DMS 273 (cell line): ENCODE measurements at regions not wholly inside any gene's neighbourhood (a gene's known extent, or its start where the extent isn't known, plus 50 kb on each side); places are given as distances from the start of the nearest gene placed in this dataset.
"Not testable (repeated sequence)": the region's sequence is repeated elsewhere in the genome, so short reads cannot be mapped to it uniquely, and the experiment has no call there.

ENCODE experiments used
- DNase-seq: peaks from one replicate; lab custom pipeline; 2025; ENCODE audit not compliant: unreplicated experiment; lab: John Stamatoyannopoulos, UW

DNA sequence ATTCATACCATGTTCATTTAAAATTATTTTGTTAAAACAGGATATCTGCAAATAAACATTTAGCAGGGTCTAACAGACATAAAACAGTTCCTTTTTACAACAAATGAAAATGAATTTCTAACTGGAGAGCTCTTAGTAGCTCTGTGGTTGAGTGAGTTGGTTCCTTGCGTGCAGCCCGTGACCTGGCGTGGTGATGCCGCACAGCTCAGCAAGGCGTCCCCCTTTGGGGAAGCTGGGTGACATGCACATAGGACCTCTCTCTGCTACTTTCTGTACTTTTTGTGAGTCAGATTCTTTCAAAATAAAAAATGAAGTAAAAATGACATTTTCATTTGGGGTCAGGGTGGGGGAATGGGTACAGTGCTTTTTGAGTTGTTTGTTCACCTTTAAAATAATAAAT, 75.9 kb downstream of the NPIPB11 start:
- not testable (repeated sequence) for DNase-seq

DNA sequence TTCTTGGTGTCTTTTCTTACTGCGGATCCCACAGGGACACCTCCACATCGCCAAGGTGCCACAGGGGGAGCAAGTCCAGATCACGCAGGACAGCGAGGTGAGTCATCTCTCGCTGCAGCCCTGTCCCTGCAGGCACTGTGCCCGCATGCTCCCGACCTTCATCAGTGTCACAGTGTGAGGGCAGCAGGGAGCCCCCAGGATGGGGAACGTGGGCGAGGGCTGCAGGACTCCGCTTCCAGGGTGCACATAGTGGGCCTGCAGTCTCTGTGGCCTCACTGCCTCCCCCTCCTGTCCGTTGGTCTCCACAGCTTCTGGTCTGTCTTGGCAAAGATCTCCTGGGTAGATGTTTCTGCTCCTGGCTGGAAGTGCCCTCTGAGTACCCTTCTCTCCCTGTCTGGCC, 78.0 kb downstream of the NPIPB11 start:
- DNase-seq: not testable (repeated sequence)

DNA sequence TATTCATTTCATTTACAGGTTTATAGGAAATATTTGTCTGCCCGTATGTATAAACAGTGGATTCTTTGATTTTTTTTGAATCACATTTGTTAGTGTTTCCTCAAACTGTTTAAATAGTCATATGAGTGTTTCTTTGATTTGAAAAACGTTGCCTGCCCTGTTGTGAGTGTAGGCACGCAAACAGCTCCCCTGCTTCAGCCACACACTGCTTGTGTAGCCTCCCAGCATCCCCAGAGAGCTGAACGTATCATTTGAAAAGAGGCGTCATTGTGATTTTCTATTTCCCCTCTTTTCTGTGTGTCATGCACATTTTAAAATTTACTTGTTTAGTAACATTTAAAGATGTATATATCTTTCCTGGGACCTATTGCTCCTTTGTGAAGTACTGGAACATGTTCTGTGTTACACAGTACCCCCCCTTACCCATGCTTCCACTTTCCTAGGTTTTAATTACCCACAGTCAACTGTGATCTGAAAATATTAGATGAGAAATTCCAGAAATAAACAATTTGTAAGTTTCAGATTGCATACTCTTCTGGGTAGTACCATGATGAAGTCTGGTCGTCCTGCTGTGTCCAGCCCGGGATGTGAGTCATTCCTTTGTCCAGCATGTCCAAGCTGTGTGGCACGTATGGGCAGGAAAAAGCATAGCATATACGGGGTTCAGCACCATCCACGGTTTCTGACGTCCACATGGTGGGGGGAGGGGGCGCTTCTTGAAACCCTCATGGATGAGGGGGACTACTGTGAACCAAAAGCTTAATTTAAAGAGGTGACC, 78.7 kb downstream of the NPIPB11 start:
- not testable (repeated sequence) for DNase-seq

DNA sequence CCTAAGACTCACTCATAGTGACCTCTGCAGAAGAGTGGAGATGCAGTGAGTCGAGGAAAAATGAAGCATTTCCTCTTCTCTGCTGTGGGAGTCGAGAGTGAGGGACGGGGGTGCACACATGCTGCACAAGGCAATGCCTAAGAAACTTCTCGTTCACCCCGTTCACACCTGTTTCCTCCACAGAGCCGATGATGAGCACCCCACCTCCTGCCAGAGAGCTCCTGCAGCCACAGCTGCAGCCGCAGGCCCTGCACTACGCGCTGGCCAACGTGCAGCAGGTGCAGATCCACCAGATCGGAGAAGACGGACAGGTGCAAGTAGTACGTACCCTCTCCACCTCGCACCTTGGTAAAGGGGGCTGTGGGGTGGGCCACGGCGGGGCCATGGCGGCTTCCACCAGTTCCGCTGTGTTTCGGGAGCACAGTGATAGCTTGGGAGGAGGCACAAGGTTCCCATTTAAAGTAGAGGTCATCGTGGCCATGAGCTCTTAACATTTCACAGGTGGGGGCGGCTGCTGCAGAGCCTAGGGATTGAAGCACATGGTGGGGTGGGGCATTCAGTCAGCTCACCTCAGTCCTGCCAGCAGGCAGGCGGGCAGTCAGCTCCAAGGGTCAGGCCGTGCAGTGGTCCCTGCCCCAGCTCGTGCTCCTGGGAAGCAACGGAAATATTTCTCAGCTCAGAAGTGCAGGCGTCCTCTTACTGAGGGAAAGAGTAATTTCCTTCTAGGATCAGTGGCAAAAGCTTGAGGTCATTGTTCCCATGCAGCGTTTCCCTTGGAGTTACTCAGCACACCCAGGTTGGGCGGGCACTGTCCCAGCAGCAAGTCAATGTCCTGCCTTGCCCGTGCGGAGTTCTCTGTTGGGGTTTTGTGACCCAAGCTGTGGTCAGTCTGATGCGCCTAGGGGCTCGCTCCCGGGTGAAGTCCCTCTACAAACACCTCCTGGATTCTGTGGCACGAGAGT, 80.1 kb downstream of the NPIPB11 start:
- DNase-seq: not testable (repeated sequence)

DNA sequence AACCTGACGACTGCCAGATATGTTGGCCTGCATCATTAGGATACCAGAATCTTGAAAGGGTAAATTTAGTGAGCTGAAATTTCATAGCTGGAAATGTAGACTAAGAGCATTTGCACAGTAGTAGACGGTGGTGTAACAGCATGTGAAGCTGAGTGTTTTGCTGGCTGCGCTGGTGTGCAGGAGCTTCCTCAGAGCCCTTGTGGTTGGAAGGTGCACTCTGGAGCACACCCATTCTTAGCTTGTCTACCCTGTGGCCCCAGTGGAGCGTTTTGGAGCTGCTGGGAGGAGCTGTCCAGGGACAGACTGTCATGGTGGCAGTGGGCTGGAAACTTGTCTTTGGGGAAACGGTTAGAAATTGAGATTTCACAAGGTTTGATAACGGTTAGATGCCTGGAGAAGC, 82.8 kb downstream of the NPIPB11 start:
- DNase-seq: not testable (repeated sequence)

DNA sequence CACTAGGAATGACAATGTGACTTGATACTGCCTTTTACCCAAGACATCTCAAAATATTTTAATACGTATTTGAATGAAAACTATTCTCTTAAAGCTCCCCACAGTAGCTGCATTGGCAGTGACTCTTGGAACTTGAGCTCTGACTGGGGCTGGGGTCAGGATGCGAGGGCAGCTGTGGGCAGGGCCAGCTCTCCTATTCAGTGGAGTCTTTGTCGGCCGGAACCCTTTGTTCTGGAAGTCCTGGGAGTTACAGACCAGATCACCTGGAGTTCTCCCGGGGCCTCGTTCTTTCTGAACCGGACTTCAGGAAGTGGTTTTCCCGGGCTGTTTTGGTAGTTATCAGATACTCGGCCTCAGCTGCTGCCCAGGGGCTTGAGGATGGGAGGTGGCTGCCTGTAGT, 84.9 kb downstream of the NPIPB11 start:
- no peak for DNase-seq

DNA sequence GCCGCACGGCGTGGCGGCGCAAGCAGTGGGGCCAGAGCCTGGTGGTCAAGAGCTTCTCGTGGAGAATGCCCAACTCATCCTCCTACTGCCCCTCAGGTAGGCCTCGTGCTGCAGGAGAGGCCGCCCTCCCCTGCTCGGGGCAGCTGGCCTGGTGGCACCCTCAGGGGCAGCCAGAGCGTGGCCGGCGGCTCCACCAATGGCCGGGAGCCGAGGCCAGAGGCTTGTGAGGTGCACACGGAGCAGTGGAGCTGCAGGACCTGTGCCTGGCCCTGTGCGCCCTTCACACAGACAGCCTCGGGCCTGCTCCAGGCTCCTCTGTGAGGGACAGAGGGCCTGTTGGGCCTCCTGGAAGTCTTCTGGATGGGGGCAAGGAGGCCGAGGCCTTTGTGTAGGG, 85.5 kb downstream of the NPIPB11 start:
- DNase-seq: no peak

DNA sequence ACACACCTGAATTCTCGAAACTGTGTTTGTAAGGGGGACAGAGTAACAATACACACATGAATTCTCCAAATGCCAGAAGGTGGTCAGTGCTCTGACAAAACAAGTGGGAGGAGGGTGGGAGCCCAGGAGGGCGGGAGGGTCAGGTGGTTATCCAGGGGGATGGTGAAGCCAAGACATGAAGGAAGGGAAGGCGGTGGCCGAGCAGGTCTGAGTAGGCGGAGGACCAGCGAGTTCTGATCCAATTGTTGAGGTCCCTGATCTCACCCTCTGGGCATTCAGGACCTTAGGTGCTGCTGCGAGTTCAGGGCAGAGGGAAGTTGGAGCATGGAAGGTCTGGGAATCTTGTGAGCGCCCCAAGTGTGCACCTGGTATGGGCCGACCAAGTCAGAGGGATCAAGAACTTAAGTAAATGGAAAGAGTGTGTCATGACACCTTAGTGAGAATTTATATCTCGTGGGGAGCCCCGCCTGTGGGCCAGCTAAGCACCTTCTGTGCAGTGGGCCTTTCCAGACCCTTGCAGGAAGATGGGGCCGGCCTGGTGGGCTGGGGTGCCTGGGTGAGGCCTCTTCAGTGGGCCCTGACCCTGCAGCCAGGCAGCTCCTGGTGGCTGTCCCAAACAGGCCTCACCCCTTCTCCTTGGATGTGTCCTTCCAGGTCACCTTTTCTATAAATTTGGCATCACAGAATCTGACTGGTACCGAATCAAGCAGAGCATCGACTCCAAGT, 86.1 kb downstream of the NPIPB11 start:
- no peak for DNase-seq

DNA sequence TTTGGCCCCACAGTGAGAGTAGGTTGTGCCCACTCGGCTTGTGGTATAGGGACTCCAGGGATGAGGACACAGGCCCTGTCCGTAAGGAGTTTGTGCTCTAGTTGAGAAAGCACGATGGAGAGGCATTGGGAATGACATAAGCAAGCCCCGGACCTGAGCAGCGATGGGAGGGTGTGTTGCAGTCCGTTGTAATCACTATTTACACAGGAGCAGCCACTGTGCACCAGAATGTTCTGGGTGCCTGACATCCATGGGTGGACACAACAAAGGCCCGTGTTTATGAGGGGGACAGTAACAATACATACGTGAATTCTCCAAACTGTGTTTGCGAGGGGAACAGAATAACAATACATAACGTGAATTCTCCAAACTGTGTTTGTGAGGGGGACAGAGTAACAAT, 86.8 kb downstream of the NPIPB11 start:
- DNase-seq: no peak

DNA sequence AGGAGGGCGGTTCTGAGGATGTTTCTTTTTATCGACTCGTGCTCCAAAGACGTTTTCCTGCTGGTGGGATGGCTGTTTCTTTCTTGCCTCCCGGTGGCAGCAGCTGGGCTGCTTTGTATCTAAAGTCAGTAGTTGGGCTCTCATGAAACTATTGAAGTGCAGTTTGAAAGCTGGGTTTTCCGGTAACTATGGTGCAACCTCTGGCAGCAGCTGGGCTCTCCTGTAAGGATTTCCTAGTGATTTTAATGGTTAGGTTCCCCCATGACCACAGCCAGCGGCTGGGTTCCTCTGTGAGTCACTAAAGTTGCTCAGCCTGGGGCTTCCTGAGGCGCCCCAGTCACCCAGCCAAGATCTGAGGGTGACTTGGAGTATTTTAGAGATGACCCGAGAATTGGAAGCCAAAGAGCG, 87.9 kb downstream of the NPIPB11 start:
- DNase-seq: not testable (repeated sequence)

DNA sequence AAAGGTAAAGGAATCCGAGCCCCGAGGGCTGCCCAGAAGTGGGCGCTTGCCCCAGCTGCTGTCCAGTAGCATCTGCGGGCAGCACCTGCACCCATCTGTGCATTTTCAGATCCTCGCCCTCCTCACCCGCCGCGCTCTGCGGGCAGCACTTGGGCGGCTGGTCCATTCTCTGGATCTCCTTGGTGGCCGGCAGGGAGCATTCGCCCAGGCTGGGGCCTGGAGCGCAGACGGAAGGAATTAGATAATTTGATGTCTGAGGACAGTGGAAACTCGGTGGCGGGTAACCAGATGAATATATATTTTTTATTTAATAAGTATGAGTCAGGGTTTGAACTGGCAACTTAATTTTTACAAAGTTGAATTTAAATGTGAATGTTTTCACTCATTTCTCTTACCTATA, 88.5 kb downstream of the NPIPB11 start:
- no peak for DNase-seq

DNA sequence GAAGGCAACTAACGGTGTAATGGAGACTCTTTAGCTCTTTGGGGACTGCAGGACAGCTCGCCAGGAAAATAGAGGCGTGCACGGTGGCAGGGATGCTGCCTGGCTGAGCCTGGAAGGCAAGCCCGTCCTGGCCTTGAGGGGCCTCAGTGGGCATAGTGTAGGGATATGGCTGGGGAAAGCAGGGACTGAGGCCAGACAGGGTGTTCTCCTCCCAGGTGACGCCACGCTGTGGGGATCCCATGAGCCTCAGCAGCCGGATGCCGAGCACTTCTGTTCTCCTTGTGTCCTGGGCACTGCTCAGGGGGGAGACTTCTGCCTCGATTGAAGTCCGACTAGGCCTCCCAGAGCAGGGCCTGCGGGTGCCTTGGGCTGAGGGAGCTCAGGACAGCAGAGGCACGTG, 89.2 kb downstream of the NPIPB11 start:
- DNase-seq: no peak

DNA sequence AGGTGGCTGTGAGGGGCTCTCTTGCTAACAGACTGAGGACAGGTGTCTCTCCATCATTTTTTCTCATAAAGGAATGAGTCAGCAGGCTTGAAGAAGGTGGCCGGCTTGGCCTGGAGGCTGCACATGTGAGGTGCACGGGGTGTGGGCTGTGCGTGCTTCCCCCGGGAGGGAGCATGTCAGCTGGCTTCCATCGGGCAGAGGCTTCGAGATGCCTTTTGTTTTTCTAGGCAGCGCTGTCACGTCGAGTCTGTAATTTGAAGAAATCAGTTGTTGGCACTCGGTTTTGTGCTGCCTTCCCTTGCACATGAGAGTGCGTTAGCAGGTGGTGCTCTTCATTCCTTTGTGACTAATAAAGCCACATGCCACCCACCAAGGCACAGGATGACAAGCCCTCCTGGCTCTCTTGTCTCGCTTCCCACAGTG, 89.7 kb downstream of the NPIPB11 start:
- DNase-seq: no peak

DNA sequence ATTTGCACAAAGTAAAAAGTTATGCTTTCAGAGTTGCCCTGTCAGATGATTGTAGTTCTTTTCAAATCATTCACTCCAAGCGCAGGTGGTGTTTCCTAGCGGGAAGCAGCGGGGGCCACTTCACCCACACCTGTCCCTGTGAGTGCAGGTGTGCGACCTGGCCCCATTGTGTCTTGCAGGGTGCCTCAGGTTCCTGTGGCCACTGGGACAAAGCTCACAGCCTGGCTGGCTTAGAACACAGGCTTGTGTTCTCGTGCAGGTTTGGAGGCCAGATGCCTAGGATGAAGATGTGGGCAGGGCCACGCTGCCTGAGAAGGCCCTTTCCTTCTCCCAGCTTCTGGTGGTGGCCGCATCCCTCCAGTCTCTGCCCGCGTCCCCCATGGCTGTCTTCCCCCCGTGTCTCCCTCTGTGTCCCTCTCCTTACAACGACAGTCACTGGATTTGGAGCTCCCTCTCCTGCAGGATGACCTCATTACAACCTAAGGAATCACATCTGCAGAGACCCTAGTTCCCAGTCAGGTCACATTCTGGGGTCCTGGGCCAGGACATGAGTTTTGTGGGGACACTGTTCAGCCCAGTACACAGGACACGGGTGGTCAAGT, 90.5 kb downstream of the NPIPB11 start:
- no peak for DNase-seq

DNA sequence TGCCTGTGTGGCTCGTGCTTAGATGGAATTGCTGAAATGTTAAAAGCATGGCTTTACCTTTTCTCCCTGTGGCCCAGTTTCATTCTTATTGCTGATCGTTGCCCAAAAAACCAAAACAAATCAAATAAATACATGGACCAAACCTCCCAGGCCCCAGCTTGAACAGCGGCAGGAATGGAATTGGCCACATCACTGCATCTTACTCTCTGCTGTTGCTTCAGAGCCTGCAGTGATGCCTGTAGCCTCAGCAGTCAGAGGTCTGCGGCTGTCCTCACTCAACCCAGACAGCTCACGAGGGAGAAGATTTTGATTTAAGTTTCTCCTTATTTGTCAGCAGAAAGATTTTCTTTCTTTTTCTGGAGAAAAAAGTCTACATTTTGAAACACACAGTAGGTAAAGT, 91.5 kb downstream of the NPIPB11 start:
- no peak for DNase-seq

DNA sequence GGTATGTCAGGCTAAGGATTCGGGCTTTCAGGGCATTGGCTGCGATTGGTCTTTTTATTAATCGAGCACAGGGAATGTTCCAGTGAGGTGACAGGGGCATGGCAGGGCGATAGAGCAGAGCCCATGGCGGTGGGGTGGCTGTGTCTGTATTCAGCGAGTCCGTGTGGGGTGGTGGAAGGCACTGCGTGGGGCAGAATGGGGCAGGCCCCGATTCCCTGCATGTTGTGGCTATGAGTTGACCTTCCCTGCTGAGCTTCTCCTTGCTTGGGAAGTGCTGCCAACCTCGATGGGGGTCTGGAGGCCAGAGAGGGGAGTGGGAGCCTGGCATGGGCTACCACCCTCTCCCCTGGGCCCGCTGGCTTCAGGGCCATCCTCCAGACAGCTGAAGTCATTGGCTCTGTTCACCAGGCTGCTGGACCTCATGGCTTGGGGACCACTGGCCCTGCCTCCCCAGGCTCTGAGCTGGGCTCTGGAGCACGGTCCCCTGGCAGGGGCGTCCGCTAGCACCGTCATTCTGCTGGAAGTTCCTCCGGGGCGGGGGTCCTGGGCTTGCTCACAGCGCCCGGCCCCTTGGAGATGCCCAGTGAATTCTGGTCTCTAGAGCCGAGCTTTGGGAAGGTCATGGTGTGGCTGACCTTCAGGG, 92.1 kb downstream of the NPIPB11 start:
- DNase-seq: no peak

DNA sequence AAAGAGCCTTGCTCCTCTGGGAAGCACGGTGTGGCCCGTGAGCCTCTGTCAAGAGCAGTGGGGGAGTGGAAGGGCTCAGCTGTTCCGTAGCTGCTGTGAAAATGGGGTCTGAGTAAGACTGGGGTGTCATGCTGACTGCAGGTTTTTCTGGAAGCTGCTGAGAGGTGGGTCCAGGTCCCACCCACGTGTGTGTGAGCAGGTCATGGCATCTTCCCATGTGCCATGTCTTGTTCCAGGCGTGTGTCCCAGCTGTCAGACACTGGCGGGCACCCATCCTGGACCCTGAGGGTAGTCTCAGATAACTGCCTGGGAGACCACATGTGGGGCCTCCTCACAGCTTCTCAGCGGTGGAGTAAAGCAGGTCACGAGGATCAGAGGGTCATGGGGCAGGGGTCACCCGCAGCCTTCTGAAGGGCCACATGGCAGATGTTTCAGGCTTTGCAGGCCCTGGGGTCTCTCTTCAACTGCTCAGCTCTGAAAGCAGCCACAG, 92.9 kb downstream of the NPIPB11 start:
- no peak for DNase-seq

DNA sequence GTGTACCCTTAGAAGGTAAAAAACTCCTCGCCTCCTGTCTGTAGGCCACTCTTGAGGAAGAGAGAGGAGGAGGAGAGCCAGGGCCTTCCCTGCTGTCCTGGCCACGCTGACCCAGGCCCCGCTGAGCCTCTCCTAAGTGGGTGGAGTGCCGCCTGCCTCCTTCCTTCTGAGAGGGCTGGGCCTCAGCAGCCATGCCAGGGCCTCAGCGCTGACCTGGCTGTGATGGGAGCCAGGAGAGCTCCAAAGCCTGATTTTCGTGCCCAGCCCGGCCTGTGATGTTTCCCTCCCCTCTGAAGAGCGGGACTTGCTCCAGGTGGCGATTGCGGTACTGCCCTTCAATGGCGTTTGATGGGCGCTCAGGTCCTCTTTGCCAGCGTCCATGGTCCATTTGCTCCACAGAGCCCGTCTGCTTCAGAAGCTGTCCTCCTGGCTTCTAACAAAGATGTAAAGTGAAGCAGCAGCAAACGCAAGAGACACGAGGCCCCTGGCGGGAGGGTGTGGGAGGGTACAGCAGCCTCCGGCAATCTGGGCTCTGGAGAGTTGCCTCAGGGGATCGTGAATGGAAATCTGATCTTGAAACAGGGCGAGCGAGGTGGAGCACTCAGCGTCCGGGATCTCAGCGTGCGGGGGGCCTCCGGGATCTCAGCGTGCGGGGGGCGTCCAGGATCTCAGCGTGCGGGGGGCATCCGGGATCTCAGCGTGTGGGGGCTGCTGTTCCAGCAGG, 93.5 kb downstream of the NPIPB11 start:
- DNase-seq: peak; percentile 17

DNA sequence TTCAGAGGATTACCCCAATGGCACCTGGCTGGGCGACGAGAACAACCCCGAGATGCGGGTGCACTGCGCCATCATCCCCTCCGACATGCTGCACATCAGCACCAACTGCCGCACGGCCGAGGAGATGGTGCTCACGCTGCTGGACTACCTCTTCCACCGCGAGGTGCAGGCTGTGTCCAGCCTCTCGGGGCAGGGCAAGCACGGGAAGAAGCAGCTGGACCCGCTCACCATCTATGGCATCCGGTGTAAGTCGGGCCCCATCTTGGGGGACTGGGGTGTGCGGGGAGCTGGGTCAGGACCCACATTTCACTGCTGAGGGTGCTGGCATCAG, 94.2 kb downstream of the NPIPB11 start:
- DNase-seq: not testable (repeated sequence)
